ENCODE measurements at regions not wholly inside any gene's neighbourhood (a gene's known extent, or its start where the extent isn't known, plus 50 kb on each side); places are given as distances from the start of the nearest gene placed in this dataset.

GRCh38 chr20:57773059-57773815 is 63.4 kb upstream of the PMEPA1 start (continued):
- TF ChIP-seq RAD21 (IDR thresholded peaks at IDR 0.05 in 1 of 2, conservative IDR thresholded peaks at IDR 0.05 in 1 of 2; ENCODE audit: low read depth in 2 of 2, low read length in 2 of 2) = no peak

Measured in H1 (cell line).